Left cardiac atrium (tissue), 4 donors: ENCODE measurements at regions not wholly inside any gene's neighbourhood (a gene's known extent, or its start where the extent isn't known, plus 50 kb on each side); places are given as distances from the start of the nearest gene placed in this dataset.

Experiments
- ATAC-seq, 2 donors: fragments of 200-7000 bp; cut with Tn5 transposase; one replicate each; pipeline ENCODE4 v1.9.1; 2020; ENCODE audit warnings: mild to moderate bottlenecking in 2 of 2, moderate library complexity in 2 of 2
- DNase-seq: peaks from one replicate; pipeline ENCODE4 v3.0.0-alpha.2; 2020
- intact Hi-C, 2 donors: fragments of 100-400 bp; cut with DNase I; formaldehyde crosslinking; loops; one replicate each; pipeline versions ENCODE4 v1.14.1 to v1.15.1; 2022 to 2023
- donor health status: DM: no; HTN: yes; CAD: no.
- donor health status: DM: no; HTN: yes; CAD: no; lungs with severe emphysema.
- donor health status: DM: yes; HTN: yes; CAD: no.
- donor health status: Dilated cardiomyopathy.

- intact Hi-C loops, result no loop called here
- ATAC-seq (no peak), DNase-seq (no peak)
Observed at GRCh38 chr11:119972281-119972680, 165.6 kb downstream of the TRIM29 start.

- no peak for DNase-seq
- no peak for ATAC-seq
- intact Hi-C loops, result no loop called here
Observed at GRCh38 chr11:119970555-119971304, 167.2 kb downstream of the TRIM29 start.

GRCh38 chr11:119964136-119965025 is 173.5 kb downstream of the TRIM29 start:
- intact Hi-C loops, result loop anchor here in 1 of 2 donors (5.0 kb wide), 1 partner anchor 342 kb away; no protein-coding TSS in a partner anchor
- no peak for DNase-seq
- no peak for ATAC-seq

GRCh38 chr11:119957951-119958350 is 180.0 kb downstream of the TRIM29 start:
- DNase-seq, result no peak
- no peak for ATAC-seq
- intact Hi-C loops, result no loop called here

GRCh38 chr11:119952441-119952840 is 185.5 kb downstream of the TRIM29 start:
- DNase-seq (no peak), ATAC-seq (no peak)
- intact Hi-C loops, result no loop called here

- DNase-seq, result no peak
- ATAC-seq, result no peak
- intact Hi-C loops, result no loop called here
Observed at GRCh38 chr11:119943298-119943655, 194.6 kb downstream of the TRIM29 start.

- intact Hi-C loops, result no loop called here
- DNase-seq, result no peak
Observed at GRCh38 chr11:119942583-119943297, 195.2 kb downstream of the TRIM29 start.

GRCh38 chr11:119941636-119942411 is 196.1 kb downstream of the TRIM29 start:
- intact Hi-C loops, result loop anchor here in 1 of 2 donors (2.0 kb wide), 1 partner anchor 51 kb away; no protein-coding TSS in a partner anchor
- ATAC-seq, result no peak

More at GRCh38 chr11:119942583-119943297, 195.2 kb downstream of the TRIM29 start:
- ATAC-seq, result no peak

GRCh38 chr11:119941171-119941570 is 196.7 kb downstream of the TRIM29 start:
- ATAC-seq (peak in 1 of 2 donors; percentile 39), DNase-seq (no peak)

More at GRCh38 chr11:119941636-119942411, 196.1 kb downstream of the TRIM29 start:
- no peak for DNase-seq

GRCh38 chr11:119940401-119940976 is 197.4 kb downstream of the TRIM29 start:
- intact Hi-C loops, result loop anchor here in 1 of 2 donors (2.0 kb wide), 1 partner anchor 50 kb away; no protein-coding TSS in a partner anchor
- DNase-seq (no peak), ATAC-seq (peak; percentile 74 to 84)

More at GRCh38 chr11:119941171-119941570, 196.7 kb downstream of the TRIM29 start:
- intact Hi-C loops, result loop anchor here in 1 of 2 donors (2.0 kb wide), 1 partner anchor 50 kb away; no protein-coding TSS in a partner anchor

GRCh38 chr11:119937412-119937811 is 200.5 kb downstream of the TRIM29 start:
- no peak for DNase-seq
- intact Hi-C loops, result no loop called here
- ATAC-seq, result no peak

GRCh38 chr11:119936426-119936825 is 201.5 kb downstream of the TRIM29 start:
- DNase-seq (no peak), ATAC-seq (no peak)
- intact Hi-C loops, result no loop called here

- intact Hi-C loops, result no loop called here
- ATAC-seq (no peak), DNase-seq (no peak)
Observed at GRCh38 chr11:119935349-119935925, 202.5 kb downstream of the TRIM29 start.

GRCh38 chr11:119934866-119935265 is 203.0 kb downstream of the TRIM29 start:
- DNase-seq (no peak), ATAC-seq (no peak)
- intact Hi-C loops, result no loop called here

GRCh38 chr11:119934267-119934666 is 203.6 kb downstream of the TRIM29 start:
- ATAC-seq (no peak), DNase-seq (no peak)
- intact Hi-C loops, result no loop called here

GRCh38 chr11:119933584-119933983 is 204.3 kb downstream of the TRIM29 start:
- ATAC-seq (no peak), DNase-seq (no peak)
- intact Hi-C loops, result no loop called here

- DNase-seq (no peak), ATAC-seq (no peak)
- intact Hi-C loops, result no loop called here
Observed at GRCh38 chr11:119932828-119933562, 204.0 kb upstream of the NECTIN1 start.
